ENCODE measurements at regions not wholly inside any gene's neighbourhood (a gene's known extent, or its start where the extent isn't known, plus 50 kb on each side); places are given as distances from the start of the nearest gene placed in this dataset.

- DNase-seq (ENCODE audit: low read depth in 2 of 2, low spot score in 1 of 2), result no peak
Observed at GRCh38 chr20:16944745-16945144, 196.6 kb downstream of the OTOR start.

DNA sequence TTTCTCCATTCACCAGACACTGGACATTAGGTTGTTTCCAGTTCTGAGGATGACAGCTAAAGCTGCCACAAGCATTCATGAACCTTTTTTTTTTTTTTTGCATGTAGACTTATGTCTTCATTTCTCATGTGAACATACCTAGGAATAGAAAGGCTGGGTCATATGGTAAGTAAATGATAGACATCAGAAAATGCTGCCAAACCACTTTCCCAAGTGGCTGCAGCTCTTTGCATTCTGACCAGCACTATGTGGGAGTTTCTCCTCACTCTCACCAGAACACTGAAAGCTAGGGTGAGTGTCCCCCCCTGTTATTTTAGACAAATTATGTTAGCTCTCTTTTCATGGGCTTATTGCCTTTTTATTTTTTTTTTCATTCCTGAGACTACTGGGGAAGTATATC is 197.5 kb downstream of the OTOR start:
- no peak for DNase-seq (ENCODE audit: low read depth in 2 of 2, low spot score in 1 of 2)

- DNase-seq (ENCODE audit: low read depth in 2 of 2, low spot score in 1 of 2), result no peak
Observed at GRCh38 chr20:16946097-16946496, 197.9 kb downstream of the OTOR start.

DNA sequence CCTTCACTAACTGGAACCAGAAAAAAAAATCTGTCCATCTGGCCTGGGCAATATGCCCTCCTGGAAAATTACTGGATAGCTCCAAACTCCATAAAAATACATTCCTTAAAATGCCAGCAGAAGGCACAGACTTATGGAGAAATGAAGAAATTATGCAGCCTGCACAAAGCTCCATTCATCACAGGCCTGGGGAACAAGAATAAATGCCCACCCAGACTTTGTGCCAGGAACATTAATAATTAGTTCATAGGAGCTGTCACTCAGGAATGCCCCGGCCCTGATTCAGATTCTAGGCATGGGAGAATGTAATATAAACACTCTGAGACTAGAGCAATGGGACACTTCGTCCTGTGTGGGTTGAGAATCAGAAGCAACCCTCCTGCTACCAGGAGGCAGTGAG is 199.3 kb downstream of the OTOR start:
- no peak for DNase-seq (ENCODE audit: low read depth in 2 of 2, low spot score in 1 of 2)

DNA sequence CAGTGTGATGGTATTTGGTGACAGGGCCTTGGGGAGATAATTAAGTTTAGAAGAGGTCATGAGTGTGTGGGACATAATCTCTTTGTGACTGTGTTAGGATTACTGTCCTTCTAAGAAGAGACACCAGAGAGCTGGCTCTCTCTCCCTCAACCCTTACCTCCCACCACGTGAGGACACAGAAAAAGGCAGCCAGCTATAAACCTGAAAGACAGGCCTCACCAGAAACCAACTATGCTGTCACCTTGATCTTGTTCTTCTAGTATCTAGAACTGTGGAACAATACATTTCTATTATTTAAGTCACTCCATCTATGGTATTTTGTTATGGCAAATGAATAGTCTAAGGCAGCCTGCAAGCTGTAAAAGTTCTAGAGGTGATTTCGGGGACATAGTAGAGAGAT is 203.7 kb downstream of the OTOR start:
- DNase-seq (ENCODE audit: low read depth in 2 of 2, low spot score in 1 of 2), result no peak

GRCh38 chr20:16952965-16953364 is 204.8 kb downstream of the OTOR start:
- no peak for DNase-seq (ENCODE audit: low read depth in 2 of 2, low spot score in 1 of 2)

DNA sequence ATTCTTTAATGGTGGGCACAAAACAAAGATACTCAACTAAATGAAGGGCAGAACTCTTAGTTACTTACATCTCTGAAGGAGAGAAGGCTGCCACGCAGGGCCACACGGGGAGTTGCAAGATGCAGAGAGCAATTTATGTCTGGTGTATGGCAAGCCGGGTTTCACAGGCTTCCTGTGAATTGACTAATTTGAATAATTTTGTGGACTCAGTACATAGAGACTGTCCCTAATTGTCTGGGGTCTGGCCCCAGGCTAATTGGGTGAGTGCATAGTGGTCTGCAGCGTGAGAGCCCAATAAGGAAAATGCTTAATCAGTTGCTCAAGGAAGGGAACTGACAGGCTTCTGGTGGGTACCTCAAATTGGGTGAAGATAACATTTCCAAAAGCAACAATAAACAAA is 205.7 kb downstream of the OTOR start:
- no peak for DNase-seq (ENCODE audit: low read depth in 2 of 2, low spot score in 1 of 2)

GRCh38 chr20:16955462-16955861 is 207.3 kb downstream of the OTOR start:
- DNase-seq (ENCODE audit: low read depth in 2 of 2, low spot score in 1 of 2), result no peak

- DNase-seq (ENCODE audit: low read depth in 2 of 2, low spot score in 1 of 2), result no peak
Observed at GRCh38 chr20:16955971-16956370, 207.8 kb downstream of the OTOR start.

DNA sequence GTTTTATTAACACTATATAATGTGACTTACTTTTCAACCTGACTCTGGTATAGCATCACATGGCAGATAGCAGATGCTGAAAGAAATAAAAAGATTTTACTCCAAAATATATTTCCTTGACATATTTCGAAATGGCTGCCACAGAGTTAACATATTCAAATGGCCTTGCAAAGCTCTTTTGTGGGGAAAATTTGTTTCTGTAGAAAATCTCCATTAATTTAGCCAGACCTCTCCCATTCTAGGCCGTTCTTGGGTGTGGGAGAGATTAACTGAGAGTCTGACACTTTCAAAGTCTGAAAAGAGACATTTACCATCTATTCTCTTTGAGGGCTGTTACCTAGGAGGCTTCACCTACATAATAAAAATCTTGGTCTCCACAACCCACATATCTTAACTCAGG is 217.2 kb downstream of the OTOR start:
- DNase-seq (ENCODE audit: low read depth in 2 of 2, low spot score in 1 of 2), result no peak

- DNase-seq (ENCODE audit: low read depth in 2 of 2, low spot score in 1 of 2), result no peak
Observed at GRCh38 chr20:16966276-16966880, 218.2 kb downstream of the OTOR start.

GRCh38 chr20:16968099-16968498 is 219.9 kb downstream of the OTOR start:
- DNase-seq (ENCODE audit: low read depth in 2 of 2, low spot score in 1 of 2), result no peak

GRCh38 chr20:16970776-16971175 is 222.6 kb downstream of the OTOR start:
- no peak for DNase-seq (ENCODE audit: low read depth in 2 of 2, low spot score in 1 of 2)

DNA sequence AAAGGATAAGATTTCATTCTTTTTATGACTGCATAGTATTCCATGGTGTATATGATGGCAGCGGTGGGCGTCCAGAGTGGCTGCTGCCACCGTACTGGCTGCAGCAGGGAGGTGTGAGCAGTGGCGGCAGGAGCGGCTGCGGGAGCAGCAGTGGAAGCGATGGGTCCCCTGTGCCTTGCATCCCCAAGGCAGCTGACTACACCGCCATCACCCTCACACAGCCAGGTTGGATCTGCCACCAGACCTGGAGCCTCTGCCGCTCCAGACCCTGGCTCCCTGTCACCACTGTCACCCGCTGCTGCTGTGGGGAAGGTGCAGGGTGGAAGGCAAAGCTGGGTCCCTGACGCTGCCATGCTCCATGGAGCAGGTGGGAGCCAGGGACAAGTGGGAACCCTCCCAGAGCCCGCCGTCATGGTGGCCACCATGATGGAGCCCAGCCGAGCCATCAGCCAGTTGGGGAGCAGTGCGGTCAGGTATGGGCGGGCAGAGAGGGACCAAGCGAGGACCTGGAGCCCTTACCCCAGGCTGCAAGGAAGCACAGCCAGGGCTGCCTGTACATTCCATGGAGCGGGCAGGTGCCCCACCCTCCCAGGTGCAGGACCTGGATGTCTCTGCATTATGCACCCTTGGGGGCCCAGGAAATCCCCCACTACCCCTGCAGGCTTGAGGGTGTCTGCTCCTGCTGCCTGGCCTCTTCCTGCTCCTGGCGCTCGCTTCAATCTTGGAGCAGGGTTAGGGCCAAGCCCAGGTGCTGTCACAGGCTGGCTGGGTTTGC is 226.1 kb downstream of the OTOR start:
- DNase-seq (ENCODE audit: low read depth in 2 of 2, low spot score in 1 of 2), result no peak

- DNase-seq (ENCODE audit: low read depth in 2 of 2, low spot score in 1 of 2), result no peak
Observed at GRCh38 chr20:16974855-16975162, 226.7 kb downstream of the OTOR start.

- no peak for DNase-seq (ENCODE audit: low read depth in 2 of 2, low spot score in 1 of 2)
Observed at GRCh38 chr20:16975682-16976081, 227.5 kb downstream of the OTOR start.

GRCh38 chr20:16978497-16978896 is 230.3 kb downstream of the OTOR start:
- DNase-seq (ENCODE audit: low read depth in 2 of 2, low spot score in 1 of 2), result no peak

DNA sequence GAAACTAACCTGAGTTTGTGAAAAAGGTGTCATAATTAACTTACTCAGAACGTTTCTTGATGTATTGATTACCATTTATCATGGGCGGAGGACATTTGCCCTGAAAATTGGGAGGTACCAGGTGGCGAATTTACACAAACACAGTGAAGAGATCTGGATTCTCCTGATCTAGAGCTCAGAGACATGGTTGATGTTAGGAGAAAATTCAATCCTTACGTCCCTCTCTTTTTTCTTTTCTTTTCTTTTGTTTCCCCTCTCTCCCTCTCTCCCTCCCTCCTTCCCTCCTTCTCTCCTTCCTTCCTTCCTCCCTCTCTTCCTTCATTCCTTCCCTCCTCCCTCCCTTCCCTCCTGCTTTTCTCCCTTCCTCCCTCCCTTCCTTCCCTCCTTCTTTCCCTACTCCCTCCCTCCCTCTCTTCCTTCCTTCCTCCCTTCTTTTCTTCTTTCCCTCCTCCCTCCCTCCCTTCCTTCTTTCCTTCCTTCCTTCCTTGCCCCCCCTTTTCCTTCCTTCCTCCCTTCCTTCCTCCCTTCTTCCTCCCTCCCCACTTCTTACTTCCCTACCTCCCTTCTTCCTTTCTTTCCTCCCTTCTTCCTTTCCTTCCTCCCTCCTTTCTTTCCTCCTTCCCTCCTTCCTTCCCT is 234.1 kb downstream of the OTOR start:
- DNase-seq (ENCODE audit: low read depth in 2 of 2, low spot score in 1 of 2), result no peak

GRCh38 chr20:16984481-16984880 is 236.3 kb downstream of the OTOR start:
- DNase-seq (ENCODE audit: low read depth in 2 of 2, low spot score in 1 of 2), result no peak

DNA sequence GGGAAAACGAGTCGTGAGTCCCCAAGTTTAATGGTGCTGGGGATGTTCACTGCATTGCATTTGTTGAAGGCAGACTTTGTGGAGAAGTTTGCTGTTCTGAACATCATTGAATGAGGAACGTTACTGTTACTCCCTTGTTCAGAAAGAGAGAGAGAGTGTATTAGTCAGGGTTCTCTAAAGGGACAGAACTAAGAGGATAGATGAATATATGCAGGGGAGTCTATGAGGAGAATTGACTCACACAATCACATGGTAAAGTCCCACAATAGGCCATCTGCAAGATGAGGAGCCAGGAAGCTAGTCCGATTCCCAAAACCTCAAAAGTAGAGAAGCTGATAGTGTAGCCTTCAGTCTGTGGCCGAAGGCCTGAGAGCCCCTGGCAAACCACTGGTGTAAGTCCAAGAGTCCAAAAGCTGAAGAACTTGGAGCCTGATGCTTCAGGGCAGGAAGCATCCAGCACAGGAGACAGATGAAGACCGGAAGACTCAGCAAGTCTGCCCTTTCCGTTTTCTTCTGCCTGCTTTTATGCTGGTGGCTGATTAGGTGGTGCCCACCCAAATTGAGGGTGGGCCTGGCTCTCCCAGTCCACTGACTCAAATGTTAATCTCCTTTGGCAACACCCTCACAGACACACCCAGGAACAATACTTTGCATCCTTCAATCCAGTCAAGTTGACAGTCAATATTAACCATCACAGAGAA is 223.5 kb upstream of the PCSK2 start:
- no peak for DNase-seq (ENCODE audit: low read depth in 2 of 2, low spot score in 1 of 2)

DNA sequence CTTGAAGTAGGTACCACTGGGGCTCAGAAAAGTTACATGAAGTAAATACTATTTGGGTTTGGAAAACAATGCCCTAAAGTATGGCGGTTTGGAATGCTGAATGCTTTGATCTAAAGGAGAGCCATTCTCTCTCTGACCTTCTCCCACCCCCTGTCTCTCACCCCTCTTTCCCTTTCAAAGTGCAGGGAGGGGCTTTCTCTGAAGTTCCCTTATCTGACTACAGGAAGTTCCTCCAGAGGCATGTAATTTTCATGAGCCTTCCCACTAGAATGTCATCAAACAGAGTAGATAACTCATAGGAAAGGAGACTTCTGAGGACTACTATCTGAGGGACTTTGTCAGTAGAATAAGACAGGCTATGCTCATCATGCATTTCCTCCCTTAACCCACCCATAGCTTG is 216.7 kb upstream of the PCSK2 start:
- DNase-seq (ENCODE audit: low read depth in 2 of 2, low spot score in 1 of 2), result no peak

DNA sequence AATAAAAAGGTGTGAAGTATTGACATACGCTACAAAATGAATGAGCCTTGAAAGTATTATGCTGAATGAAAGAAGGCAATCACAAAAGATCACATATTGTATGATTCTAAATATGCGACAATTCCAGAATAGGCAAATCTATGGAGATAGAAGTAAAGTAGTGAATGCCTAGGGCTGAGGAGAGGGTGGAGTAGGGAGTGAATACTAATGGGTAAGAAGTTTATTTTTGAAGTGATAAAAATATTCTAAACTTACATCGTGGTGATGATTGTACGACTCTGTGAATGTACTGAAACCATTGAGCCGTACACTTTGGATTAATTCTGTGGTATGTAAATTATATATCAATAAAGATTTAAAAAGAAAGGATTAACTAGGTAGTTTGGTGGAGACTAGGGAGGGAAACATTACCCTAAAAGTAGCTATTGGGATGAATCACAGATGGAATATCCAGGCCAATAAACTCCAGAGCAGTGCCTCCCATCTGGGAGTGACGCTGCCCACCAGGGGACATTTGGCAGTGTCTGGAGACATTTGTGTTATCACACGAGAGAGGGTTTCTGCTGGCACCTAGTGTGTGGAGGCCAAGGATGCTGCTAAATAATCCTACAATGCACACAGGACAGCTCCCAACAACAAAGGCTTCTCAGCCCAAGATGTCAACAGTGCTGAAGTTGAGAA is 214.2 kb upstream of the PCSK2 start:
- no peak for DNase-seq (ENCODE audit: low read depth in 2 of 2, low spot score in 1 of 2)
